CD4-positive, alpha-beta T cell treated with Interleukin-21 for 1 hour (primary cell): ENCODE measurements at regions not wholly inside any gene's neighbourhood (a gene's known extent, or its start where the extent isn't known, plus 50 kb on each side); places are given as distances from the start of the nearest gene placed in this dataset.
A peak's percentile ranks its signal among the peaks of the same experiment; 100 is the strongest.

Source experiments
- DNase-seq: peaks from one replicate; pipeline ENCODE4 v3.0.0-alpha.2; 2020

DNA sequence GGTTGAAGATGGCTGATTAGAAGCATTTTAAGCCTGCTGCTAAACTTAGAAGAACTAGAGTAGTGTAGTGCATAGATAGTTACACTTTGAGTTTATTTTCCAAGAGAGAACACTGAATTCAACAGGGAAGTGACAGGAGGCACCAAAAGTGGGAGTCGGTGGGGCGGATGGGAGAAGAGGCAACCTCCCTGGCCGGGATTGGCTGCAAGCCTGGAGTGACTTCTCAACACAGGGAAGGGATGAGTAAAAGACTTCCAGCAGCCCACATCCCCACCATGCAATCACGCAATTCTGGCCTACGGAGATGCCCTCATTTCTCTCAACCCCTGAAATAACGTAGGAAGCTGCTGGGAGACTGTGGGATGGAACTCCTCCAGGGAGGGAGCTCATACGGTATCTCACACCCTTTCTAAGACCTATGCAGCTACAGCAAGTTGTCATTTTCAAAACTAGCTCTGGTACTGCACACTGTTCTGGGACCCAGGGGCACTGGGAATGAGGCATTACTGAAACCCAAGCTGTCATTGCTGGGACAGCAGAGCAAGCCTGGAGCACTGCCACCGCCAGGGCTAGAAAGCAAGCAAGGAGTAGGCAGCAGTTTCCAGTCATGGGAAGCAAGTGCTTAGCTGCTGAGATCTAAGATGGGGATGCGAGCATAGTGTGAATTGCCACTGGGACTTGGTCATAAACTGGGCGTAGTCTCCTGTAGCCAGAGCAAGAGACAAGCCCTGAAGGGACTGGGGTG, 331.6 kb upstream of the PTGER4 start:
- DNase-seq: no peak

DNA sequence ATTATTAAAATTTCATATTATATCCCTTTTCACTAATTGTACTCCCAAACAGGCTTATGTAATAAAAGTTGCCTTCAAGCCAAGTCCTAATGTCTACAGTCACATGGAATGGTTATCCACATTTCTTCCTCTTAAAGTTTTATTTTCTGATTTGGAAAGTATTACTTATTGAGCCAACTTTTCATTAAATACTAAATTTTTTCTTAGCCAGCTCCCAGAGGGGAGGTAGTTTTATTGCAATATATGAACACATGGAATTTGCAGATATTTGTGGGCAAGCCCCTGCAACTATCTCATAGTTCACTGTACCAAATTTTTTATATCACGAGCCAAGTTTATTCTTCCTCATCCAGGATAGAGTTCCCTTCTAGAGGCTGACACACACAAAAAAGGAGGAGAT, 332.8 kb upstream of the PTGER4 start:
- DNase-seq: no peak

DNA sequence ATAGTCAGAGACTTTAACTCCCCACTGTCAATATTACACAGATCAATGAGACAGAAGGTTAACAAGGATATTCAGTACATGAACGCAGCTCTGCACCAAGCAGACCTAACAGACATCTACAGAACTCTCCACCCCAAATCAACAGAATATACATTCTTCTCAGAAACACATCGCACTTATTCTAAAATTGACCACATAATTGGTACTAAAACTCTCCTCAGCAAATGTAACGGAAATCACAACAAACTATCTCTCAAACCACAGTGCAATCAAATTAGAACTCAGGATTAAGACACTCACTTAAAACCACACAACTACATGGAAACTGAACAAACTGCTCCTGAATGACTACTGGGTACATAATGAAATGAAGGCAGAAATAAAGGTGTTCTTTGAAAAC, 341.3 kb upstream of the PTGER4 start:
- DNase-seq: peak; percentile 34

DNA sequence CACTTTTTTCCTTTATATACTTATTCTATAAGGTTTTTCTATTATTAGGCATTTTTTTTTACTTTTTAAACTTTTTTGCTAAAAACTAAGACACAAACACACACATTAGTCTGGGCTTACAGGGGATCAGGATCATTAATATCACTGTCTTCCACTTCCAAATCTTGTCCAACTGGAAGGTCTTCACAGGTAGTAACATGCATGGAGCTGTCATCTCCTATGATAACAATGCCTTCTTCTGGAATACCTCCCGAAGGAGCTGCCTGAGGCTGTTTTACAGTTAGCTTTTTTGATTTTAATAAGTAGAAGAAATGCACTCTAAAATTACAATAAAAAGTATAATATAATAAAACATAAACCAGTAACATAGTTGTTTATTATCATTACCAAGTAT, 345.5 kb upstream of the PTGER4 start:
- no peak for DNase-seq

DNA sequence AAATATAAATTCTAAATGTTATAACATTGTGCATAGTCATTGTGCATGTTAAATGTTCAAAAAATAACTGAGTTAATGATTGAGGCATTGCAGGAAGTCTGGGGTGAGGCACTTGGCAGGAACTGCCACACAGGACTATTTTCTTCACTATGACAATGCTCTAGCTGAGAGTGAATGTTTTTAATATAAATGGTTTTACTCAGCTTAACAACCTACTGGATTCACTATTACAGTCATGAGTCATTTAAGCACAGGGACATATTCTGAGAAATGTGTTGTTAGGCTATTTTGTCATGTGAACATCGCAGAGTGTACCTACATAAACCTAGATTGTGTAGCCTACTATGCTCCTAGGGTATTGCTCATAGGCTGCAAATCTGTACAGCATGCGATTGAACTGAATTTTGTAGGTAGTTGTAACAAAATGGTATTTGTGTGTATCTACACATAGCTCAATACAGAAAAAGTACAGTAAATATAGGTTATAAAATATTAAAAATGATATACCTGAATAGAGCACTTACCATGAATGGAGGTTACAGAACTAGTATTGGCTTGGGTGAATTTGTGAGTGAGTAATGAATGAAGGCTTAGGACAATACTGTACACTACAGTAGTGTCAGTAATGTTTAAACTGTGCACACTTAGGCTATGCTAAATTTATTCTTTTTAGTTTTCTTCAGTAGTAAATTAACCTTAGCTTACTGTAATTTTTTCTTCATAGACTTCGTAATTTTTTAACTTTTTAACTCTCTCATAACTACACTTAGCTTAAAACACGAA, 346.1 kb upstream of the PTGER4 start:
- peak; percentile 10 for DNase-seq

DNA sequence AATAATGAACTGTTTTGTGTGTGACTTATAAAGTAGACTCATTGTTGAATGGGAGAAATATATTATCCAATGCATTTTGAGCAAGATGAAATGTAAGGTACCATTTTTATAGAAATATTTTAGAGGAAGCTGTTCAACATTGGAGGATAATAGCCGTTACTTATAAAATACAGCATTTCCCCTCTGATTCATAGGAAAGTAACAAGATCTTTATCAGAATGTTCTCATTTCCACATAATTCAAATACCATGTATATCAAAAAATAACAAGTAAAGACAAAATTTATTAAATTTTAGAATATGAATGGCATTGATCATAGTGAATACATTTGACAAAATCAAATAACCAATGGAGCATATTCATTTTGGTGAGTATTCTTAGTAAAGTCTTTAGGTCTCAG, 346.7 kb upstream of the PTGER4 start:
- DNase-seq: no peak

DNA sequence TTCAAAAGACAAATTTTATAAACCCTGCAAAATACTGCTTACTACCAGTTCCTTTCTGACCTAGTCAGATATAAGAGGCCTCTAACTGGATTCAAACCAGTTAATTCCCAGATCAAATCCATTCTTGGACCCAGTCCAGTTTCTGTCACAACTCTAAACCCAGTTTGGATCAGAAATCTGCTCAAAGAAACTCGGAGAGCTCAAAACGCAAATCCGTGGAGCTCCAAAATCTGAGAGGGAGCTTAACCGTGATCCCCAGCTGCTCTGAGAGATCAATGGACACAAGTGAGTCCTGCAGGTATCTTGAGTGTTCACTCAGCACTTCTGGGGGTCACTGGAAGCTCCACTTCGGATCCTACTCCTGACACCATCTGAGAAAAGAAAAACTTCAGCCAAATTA, 348.1 kb upstream of the PTGER4 start:
- no peak for DNase-seq

DNA sequence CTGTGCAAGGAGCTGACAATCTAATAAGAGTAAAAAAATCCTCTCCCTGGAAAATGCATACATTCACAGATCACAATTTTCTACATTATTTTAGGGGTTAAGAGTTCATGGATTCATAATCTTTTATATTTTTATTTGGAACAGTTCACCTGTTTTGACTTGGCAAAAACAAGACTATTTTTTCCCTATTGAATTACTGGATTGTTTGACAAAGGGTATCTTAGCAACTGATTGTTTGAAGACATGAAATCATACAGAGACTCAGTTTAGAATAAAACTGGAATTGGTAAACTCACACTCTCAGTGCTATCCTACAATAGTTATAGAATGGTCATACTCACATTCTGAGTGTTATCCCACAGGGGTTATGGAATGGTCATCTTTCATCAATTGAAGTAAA, 358.2 kb upstream of the PTGER4 start:
- DNase-seq: no peak

DNA sequence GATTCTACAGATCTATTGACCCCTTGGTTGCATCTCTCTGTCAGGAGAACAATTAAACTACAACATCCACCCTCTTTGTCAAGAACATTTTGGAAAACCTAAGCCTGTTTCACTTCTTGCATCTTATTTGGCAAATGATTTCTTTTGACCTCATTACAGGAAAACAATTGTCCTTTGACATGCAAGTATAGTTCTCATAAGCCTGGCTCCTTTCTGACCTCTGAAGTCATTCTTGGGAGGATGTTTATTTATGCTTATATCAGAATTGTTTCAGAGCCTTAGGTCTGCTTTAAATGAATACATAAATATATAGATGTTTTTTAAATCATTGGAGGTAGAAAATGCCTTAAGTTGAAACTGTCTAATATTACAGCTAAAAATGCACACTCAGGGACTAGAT, 361.3 kb upstream of the PTGER4 start:
- no peak for DNase-seq

DNA sequence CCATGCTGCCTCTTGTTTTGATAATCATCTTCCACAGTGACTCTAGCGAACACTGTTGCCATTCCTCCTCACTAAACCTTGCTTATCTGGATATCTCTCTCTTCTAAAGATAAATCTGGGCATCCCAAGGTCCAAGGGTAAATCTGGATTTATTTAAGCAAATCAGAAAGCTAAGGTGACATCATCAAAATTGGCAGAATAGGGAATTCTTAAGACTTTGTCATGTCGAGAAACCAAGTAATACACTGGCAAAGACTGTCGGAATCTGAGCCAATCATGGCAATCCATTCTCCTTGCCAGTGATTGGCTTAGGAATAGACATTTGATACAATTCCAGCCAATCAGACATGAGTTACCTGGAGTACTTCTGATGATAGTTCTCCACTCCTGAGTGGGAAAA, 362.7 kb upstream of the PTGER4 start:
- no peak for DNase-seq

DNA sequence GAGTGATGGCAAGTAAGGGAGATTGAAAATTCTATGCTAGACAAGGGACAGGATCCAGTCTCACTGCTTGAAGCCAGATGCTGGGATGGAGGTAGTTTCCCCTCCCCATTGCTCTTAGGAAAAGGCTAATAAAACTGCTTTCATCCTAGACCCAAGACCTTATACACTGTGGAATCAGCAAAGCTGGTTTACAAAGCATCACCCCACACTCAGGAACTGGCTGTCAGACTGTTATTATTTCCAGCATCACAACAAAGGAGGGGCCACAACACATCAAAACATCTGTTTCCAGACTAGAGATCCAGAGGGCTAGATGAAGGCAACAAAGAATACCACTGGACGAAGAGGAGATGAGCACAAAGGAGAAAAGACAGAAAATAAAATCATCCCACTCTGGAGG, 364.6 kb upstream of the PTGER4 start:
- DNase-seq: no peak

DNA sequence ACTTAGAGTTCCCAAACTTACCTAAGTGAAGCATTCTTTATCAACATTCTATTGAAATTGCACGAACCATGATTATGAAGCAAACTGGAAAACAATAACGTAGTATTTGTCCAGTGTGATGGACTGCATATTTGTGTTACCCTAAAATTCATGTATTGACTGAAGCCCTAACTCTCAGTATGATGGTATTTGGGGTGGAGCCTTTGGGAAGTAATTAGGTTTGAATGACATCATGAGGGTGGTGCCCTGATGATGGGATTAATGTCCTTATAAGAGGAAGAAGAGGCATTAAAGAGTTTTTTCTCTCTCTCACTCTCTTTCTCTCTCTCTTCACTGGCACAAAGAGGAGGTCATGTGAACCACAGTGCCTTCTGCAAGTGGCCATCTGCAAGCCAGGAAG, 365.4 kb upstream of the PTGER4 start:
- DNase-seq: no peak

DNA sequence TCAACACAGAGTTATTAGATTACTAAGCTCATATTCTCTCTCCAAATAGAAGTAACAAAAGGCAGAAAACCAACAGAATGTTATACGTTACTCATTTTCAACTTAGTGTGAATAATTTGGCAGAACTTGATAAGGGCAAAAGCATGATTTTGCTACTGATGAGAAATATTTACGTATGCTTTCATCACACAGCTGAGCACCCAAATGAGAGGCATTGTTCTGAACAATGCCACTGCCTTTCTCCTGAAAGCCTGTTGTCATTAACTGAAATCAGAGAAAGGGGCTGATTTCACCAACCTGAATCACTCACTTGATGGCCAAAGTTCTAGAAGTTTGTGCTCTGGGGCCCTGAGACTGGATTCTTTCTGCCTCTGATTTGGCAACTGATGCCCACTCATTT, 367.5 kb upstream of the PTGER4 start:
- DNase-seq: no peak

DNA sequence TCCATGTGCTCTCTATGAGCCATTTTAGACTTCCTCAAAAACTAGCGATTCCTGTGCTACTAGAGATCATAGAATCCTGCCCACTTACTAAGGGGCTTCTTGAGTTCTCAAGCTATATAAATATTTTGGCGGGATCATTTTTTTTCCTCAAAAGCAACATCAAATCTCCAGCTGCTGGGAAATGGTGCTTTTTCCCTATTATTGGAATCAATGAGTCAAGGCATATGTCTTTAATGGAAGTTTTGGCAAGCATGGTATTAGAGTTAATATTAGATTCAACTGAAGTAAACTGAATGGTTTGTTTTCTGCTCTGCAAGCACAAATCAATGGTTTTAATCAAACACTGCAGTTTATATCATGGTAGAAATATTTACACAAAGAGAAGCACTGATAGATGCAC, 369.9 kb upstream of the PTGER4 start:
- no peak for DNase-seq

DNA sequence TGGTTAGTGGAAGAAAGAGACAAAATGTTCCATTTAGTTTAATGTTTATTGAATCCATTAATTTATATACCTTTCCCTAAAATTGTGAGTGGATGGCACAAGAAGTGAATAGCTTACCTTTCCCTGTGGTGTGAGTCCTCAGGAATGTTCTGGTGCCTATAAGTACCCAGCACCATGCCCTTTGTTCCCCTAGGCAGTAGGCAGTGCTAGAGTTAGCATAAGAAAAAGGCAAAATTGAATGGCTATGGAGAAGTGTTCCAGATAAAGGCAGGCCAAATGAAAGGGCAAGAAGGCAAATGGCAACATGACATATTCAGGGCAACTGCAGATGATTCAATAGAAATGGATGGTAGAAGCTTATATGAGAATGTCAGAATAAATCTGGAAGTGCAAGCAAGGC, 370.8 kb upstream of the PTGER4 start:
- no peak for DNase-seq

DNA sequence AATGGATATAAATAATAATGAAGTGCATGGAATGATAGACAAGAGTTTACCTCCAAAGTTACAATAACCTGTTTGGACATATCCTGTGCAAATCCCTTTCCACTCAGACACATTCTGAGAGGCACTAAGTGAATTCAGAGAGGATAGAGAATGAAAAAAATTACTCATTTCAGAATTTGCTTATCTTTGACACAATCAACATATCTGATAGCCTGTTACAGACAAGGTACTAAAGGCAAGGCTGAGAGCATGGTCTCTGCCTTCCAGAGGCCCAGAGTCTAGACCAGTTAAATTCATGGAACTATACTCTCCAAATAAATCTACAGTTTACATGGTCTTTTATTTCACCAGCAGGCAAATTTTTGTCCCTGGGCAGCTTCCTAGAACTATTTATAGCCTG, 371.8 kb upstream of the PTGER4 start:
- no peak for DNase-seq

DNA sequence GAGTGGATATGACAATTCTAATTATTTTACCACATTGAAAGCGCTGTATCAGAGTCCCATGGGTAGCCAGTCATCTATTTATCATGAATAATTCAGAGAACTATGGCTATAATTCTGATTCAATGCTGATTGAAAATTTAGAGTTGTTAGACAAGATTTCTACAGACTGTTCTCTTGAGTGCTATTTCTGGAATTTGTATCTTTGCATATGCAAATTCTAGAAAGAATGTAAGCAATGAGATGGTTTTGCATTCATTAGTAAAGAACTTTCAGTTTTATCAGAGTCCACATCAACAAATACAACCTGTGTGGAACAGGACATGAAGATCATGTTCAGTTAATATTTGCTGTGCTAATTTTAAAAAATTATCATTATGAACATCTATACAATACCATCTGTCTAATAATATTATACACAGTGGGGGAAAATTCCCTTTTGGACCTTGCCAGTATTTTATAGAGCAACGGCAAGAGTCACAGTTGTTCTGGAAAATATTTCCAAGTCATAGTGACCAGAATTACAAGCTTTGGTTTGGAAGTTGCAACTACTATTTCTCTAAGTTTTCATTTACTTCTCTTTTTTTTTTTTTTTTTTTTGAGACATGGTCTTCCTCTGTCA, 372.7 kb upstream of the PTGER4 start:
- no peak for DNase-seq

DNA sequence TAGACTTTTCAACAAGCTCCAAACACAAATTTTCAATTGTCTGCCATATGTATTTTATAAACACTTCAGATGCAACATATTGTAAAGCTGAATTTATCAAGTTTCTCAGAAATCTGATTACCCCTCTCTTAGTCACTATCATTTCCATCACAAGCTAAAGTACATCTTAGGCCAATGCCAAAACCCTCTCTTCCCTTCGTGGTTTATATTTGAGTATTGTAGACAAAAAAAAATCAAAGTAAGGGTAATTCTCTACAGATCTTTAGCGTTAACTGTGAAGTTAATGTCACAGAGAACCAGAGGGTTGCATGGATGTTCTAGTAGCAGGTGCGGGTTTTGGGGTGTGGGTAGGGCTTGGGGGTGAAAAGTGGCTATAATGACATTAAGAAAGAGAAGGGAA, 387.7 kb upstream of the PTGER4 start:
- DNase-seq: no peak

DNA sequence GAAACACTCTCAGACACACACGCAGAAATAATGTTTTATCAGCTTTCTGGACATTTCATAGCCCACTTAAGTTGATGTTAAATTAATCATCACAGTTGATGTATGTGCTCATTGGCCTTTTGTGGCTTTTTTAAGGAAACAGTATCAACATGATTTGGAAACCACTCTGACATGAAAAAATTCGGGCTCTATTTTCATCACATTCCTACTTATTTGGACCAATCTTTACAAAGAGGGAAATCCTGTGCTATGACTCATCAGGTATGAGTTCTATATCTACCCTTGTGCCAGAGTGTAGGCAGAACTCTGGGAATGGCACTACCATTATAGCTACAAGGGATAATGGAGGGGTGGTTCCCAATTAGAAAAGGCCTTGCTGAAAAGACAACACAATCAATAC, 388.4 kb upstream of the PTGER4 start:
- no peak for DNase-seq

DNA sequence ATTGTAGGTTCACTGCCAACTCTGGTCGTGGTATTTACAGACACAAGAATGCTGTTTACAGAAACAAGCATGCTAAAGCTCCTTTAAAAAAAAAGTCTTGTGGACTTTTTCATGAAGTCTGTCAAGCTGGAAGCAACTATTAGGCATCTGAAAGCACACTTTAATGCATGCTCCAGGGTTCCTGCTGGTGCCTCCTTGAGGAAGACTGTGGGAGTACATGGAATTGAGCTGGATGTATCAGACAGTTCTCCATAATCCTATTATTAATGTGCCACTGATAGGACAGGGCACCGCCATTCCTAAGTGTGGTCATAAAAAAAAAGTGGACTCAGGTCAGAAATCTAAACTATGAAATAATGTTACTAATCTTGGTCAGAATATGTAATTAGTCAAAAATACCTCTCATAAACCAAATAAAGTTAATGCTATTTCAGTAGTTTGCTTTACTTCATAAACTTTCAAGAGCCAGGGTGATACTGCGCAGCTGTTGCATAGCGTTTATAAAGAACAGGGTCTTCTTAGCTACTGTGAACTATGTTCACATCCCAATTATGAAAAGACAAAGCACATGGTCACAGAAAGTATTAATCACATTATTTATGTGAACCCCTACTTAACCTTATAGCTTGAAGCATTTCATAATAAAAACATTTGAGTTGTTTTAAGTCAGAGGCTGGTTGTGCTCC, 390.8 kb upstream of the PTGER4 start:
- no peak for DNase-seq

DNA sequence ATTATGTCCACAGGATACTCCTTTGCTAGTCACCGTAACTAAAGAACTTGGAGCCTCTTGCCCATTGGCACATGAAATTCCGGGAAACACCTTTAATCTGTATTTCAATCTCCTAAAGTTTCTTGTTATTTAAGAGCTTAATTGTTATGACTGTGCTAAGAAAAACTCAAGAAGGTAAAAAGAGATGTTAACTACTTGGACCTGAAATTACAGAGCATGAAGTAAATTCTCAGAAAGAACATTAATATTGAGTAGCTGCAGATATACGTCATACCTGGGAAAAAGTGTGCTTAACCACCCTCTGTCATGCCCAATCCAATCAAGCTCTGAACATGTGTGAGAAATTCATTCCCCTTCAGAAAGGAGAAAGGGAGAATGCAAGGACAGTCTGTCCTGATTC, 394.9 kb upstream of the PTGER4 start:
- DNase-seq: no peak

DNA sequence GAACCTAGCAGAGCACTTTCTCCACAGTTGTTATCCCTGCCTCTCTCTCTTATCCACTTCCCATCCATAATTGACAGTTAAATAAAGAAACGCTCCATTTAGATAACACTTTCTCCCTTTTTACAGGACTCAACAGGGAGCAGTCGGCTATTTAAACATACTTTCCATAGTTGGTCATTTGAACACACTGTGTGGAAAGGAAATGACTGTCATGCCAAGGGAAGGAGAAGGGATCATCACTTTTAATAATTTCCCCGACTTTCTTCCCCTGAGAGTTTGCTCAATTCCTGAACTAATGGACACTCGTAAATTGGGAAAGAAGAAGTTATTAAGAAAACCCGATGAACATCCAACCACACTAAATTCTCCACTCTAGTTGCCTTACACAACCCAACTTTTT, 400.8 kb upstream of the PTGER4 start:
- no peak for DNase-seq

DNA sequence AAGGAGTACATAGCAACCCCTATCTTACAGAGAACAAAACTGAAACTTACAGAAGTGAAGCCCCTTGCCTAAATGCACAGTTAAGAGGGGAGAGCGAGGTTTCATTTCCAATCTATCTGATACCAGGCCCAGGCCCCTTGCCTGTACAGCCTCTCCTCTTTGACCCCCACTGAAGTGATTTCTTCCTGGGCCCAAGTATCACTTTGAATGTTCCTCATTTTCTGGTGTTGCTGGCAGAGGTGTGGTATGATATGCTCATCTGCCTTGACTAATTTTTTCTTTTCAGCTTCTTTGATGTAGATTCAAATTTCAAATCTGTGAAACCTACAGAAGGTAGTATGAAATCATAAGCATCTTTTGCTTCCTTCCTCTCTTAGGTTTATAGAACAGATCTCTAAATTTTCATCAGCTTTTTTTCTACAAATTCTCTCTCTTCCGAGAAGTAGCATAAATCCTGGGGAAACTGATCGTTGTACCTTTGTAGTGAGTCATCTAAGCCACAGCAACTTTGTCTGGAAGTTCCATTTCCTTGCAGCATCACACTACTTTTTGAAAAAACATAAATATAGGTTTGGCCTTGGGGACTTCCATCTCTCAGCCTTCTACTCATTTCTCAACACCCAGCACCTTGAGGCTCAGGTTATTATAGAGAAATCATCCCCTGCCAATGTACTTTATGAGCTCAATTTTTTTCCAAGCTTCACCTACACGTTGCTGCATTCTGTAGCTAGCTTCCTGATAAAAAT, 402.4 kb upstream of the PTGER4 start:
- DNase-seq: peak; percentile 26
